ENCODE measurements at regions not wholly inside any gene's neighbourhood (a gene's known extent, or its start where the extent isn't known, plus 50 kb on each side); places are given as distances from the start of the nearest gene placed in this dataset.

- H3K79me2 ChIP-seq = no peaks in the 10 kb centered on the region
- 34% methylated on average over 5 of the region's 5 CpGs for WGBS (ENCODE audit: low lambda C conversion rate, missing lambda C conversion rate)
- H3K4me2 ChIP-seq = no peak overlapping the region
- no peaks in the 10 kb centered on the region for H4K20me1 ChIP-seq (ENCODE audit: insufficient read depth, poor library complexity, severe bottlenecking)
- no peak overlapping the region for H2AFZ ChIP-seq
- H3K9me2 ChIP-seq (replicated peaks; ENCODE audit: insufficient read depth) = no peaks in the 10 kb centered on the region
- H3K4me1 ChIP-seq (ENCODE audit: insufficient read depth) = no peaks in the 10 kb centered on the region
- DNase-seq (ENCODE audit: low spot score) = peak; percentile 46
- no peak overlapping the region for H3K27ac ChIP-seq
- H3K27me3 ChIP-seq = no peaks in the 10 kb centered on the region
- H3K4me3 ChIP-seq = no peak overlapping the region
- H3K36me3 ChIP-seq (replicated peaks; ENCODE audit: insufficient read depth, low read depth) = no peaks in the 10 kb centered on the region
- no peaks in the 10 kb centered on the region for H3K9me3 ChIP-seq (ENCODE audit: low read depth)
- peak; percentile 34 for TF ChIP-seq CTCF (IDR thresholded peaks at IDR 0.05; ENCODE audit: poor library complexity)
- TF ChIP-seq EZH2 (IDR thresholded peaks at IDR 0.05; ENCODE audit: borderline replicate concordance) = no peak
- TF ChIP-seq EZH2phosphoT487 (IDR thresholded peaks at IDR 0.05; ENCODE audit: low read depth, severe bottlenecking, unreplicated experiment) = no peak
Measured at GRCh38 chr3:44077267-44077666, 164.4 kb upstream of the TOPAZ1 start.

- no peak for TF ChIP-seq EZH2phosphoT487 (IDR thresholded peaks at IDR 0.05; ENCODE audit: low read depth, severe bottlenecking, unreplicated experiment)
- no peak for TF ChIP-seq EZH2 (IDR thresholded peaks at IDR 0.05; ENCODE audit: borderline replicate concordance)
- no peak for TF ChIP-seq CTCF (IDR thresholded peaks at IDR 0.05; ENCODE audit: poor library complexity)
- H3K36me3 ChIP-seq (replicated peaks; ENCODE audit: insufficient read depth, low read depth) = no peaks in the 10 kb centered on the region
- no peaks in the 10 kb centered on the region for H3K79me2 ChIP-seq
- no peaks in the 10 kb centered on the region for H3K9me3 ChIP-seq (ENCODE audit: low read depth)
- H3K27me3 ChIP-seq = no peaks in the 10 kb centered on the region
- no peak overlapping the region for H3K4me3 ChIP-seq
- no peak overlapping the region for H3K27ac ChIP-seq
- 76% methylated on average over 7 of the region's 7 CpGs for WGBS (ENCODE audit: low lambda C conversion rate, missing lambda C conversion rate)
- H4K20me1 ChIP-seq (ENCODE audit: insufficient read depth, poor library complexity, severe bottlenecking) = no peaks in the 10 kb centered on the region
- no peak overlapping the region for H2AFZ ChIP-seq
- H3K4me1 ChIP-seq (ENCODE audit: insufficient read depth) = no peaks in the 10 kb centered on the region
- no peaks in the 10 kb centered on the region for H3K9me2 ChIP-seq (replicated peaks; ENCODE audit: insufficient read depth)
- H3K4me2 ChIP-seq = no peak overlapping the region
- DNase-seq (ENCODE audit: low spot score) = no peak
Measured at GRCh38 chr3:44078863-44079262, 162.8 kb upstream of the TOPAZ1 start.

- TF ChIP-seq CTCF (IDR thresholded peaks at IDR 0.05; ENCODE audit: poor library complexity) (no peak), EZH2phosphoT487 (IDR thresholded peaks at IDR 0.05; ENCODE audit: low read depth, severe bottlenecking, unreplicated experiment) (no peak), EZH2 (IDR thresholded peaks at IDR 0.05; ENCODE audit: borderline replicate concordance) (no peak)
Measured at GRCh38 chr3:44079916-44080315, 161.8 kb upstream of the TOPAZ1 start.

More at GRCh38 chr3:44079916-44080315, 161.8 kb upstream of the TOPAZ1 start:
- Histone ChIP-seq H3K4me3 (no peak overlapping the region), H3K4me1 (ENCODE audit: insufficient read depth) (no peaks in the 10 kb centered on the region), H3K79me2 (no peaks in the 10 kb centered on the region), H3K27me3 (no peaks in the 10 kb centered on the region), H3K27ac (no peak overlapping the region), H3K9me2 (replicated peaks; ENCODE audit: insufficient read depth) (no peaks in the 10 kb centered on the region), H3K4me2 (no peak overlapping the region), H3K36me3 (replicated peaks; ENCODE audit: insufficient read depth, low read depth) (no peaks in the 10 kb centered on the region), H2AFZ (no peak overlapping the region), H4K20me1 (ENCODE audit: insufficient read depth, poor library complexity, severe bottlenecking) (no peaks in the 10 kb centered on the region), H3K9me3 (ENCODE audit: low read depth) (no peaks in the 10 kb centered on the region)
- DNase-seq (ENCODE audit: low spot score) = no peak
- 67% methylated on average over 1 of the region's 1 CpG for WGBS (ENCODE audit: low lambda C conversion rate, missing lambda C conversion rate)

Data from hepatocyte (in vitro differentiated cells).